Activated CD4-positive, alpha-beta T cell treated with anti-CD3 and anti-CD28 coated beads, Interleukin-2, Interleukin-6, amounts not matched to agents 100 ng/mL and 50 ng/mL, durations not matched to agents 16 hours and 8 hours (primary cell): ENCODE measurements at regions not wholly inside any gene's neighbourhood (a gene's known extent, or its start where the extent isn't known, plus 50 kb on each side); places are given as distances from the start of the nearest gene placed in this dataset.
"Not testable (repeated sequence)": the region's sequence is repeated elsewhere in the genome, so short reads cannot be mapped to it uniquely, and the experiment has no call there.

Experiments
- DNase-seq: peaks from one replicate; pipeline ENCODE4 v3.0.0-alpha.2; 2020

DNA sequence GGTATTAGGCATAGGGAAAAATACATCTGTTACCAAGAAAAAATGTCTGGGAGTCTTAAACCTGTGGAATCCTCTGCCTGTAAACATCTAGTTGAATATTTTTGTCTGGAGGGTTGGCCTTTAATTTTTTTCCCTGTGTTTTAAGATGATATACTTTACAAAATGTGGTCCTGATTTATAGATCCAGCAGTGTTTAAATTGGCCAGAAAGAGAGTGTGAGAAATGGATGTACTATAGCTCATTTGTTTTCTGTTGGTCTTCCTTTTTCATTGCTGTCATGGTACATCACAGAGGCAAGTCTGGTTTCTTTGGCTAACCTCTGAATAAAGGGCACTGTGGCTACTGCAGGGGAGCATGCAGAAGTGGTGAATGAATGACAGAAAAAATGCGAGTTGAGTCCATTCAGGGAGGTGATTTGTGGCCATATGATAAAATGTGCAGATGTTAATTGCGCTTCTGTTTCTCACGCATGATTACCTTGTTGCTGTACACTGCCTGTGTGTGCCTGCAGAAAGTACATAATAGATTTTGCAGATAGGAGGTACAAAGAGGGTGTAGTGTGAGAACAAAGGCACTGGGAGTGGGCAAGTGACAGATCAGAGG lies 150.0 kb downstream of the NFKBIZ start:
- DNase-seq: no peak

DNA sequence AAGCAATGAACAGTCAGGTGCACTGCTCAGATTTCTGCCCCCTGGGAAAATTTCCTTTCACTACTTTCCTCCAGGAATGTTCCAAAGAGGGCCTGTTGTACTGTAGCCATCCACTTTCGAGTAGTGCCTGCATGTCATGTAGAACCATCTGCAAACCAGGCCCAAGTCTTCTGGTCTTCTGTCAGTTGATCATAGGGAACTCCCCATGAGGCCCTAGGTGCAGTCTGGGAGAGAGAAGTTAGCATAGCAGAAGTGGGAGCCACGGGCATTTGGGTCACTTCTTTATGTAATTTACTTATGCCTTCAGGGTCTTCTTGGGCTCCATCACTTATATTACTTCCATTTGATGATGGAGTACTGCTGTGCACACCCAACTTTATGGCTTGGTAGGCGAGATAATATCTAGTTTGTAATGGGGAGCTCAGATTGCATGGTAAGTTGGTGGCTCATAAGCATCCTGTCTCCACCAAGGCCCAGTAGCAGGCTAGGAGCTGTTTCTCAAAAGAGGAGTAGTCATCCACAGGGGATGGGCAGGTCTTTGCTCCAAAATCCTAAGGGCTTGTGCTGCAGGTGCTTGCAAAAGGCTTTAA lies 151.4 kb downstream of the NFKBIZ start:
- DNase-seq: no peak

DNA sequence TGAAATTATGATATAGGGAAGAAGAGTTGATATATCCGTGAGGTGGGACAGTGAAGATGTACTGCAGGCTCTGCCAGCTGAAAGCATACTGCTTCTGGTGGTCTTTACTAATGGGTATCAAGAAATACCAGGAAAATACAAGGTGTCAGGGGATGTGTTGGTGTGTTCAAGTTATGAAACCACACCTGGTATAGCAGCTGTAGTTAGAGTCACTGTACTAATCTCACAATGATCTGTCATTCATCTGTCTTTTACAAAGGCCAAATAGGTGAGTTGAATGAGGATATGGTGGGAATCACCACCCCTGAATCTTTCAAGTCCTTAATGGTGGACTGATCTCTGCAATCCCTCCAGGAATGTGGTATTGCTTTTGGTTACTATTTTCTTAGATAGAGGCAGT lies 152.7 kb downstream of the NFKBIZ start:
- no peak for DNase-seq

DNA sequence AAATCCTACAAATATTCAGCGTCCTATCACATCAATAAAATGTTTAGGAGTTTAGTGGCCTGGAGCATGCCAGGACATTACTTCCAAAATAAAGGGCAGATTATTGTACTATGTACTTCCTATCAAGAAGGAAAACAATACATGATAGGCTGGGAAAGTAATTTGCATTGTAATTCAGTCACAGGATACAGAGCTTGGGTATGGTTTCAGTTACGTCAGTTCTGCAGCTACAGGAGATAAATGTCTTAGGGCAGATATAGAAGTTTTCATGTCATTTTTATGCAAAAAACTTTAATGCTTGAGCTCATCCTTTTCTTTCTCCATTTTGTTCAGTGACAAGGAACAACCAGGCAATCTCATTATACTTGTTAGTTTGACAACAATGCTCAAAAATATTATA lies 155.2 kb downstream of the NFKBIZ start:
- DNase-seq: no peak

DNA sequence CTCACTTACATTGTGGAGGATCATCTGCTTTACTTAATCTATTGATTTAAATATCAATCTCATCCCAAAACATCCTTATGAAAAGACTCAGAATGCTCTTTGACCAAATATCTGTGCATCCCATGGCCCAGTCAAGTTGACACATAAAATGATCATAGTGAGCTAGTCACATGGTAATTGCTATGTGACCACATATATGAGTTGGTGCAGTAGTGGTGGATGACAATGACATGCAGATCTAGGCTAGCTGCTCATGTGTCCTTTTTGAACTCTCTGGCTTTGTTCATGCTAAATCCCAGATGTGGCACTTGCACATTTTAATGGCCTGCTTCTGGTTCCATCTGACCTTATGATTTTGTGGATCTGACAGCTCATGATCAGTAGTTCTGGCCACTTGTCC lies 156.2 kb downstream of the NFKBIZ start:
- no peak for DNase-seq

DNA sequence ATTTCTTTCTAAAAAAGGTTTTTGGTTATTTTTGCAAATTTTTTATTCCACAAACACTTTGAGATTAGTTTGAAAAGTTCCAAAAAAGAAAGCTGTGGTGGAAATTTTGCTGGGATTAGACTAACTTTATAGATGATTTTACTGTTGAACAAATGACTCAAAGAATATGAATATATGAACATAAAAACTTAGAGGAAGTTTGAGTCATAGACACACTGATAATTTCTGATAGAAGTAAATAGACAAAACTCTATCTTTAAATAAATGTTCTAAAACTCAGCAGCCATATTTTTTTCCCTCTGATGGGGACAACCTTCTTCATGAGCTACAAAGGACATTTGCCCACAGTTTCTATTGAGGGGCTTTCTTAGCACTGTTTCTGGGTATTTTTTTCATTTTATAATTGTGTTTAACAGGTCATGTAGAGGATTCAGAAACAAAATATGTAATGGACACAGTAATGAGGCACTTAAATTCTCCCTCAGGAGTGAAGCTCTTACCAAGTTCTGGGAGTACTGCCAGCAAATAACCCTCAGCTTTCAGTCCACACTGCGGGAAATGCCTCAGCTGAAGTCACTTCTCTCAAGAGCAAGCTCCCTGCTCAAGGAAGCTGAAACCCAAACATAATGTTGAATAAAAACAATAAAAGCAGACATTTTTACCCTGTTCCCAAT lies 157.6 kb downstream of the NFKBIZ start:
- DNase-seq: no peak

DNA sequence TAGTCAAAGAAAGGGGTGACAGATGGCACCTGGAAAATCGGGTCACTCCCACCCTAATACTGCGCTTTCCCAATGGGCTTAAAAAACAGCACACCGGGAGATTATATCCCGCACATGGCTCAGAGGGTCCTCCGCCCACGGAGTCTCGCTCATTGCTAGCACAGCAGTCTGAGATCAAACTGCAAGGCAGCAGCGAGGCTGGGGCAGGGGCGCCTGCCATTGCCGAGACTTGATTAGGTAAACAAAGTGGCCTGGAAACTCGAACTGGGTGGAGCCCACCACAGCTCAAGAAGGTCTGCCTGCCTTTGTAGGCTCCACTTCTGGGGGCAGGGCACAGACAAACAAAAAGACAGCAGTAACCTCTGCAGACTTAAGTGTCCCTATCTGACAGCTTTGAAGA lies 159.1 kb downstream of the NFKBIZ start:
- not testable (repeated sequence) for DNase-seq

DNA sequence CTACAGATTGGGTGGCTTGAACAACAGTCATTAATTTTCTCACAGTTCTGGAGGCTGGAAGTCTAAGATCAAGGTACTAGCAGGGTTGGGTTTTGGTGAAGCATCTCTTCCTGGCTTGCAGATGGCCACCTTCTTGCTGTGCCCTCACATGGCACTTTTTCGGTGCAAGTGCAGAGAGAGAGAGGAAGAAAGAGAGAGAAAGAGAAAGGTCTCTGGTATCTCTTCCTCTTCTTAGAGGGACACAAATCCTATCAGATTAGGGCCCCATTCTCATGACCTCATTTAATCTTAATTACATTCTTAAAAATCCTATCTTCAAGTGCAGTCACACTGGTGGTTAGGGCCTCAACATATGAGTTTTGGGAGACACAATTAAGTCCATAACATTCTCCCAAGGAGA lies 167.1 kb downstream of the NFKBIZ start:
- no peak for DNase-seq

DNA sequence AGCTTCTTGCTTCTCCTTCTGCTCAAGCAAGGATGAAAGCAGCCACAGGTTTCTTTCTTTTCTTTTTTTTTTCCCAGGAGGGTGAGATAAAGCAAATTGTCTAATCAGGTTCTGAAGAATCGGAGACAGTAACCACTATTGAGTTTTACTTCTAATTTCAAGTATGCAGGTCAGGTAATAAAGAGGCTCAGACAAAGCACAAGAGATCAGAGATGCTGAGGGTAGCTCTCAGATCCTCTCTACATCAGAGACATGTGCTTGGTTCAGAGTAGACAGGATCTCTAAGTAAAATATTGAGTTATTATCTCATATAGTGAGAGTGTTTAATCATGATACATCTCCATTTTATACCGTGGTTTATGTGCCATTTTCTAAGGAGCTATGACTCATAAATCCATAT lies 168.5 kb downstream of the NFKBIZ start:
- no peak for DNase-seq

DNA sequence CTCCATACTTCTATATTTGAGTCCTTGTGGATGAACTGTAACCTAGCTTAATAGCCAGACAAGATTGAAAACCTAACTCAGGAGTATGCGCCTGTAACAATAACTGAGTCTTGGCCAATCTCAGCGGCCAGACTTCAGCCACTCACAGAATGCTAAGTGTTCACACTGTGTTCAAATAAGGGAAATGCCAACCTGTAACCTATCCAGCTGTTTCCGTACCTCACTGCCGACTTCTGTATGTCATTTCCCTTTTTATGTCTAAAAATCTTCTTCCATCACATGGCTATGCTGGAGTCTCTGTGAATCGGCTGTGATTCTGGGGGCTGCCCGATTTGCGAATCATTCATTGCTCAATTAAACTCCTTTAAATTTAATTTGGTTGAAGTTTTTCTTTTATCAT lies 169.2 kb downstream of the NFKBIZ start:
- no peak for DNase-seq

DNA sequence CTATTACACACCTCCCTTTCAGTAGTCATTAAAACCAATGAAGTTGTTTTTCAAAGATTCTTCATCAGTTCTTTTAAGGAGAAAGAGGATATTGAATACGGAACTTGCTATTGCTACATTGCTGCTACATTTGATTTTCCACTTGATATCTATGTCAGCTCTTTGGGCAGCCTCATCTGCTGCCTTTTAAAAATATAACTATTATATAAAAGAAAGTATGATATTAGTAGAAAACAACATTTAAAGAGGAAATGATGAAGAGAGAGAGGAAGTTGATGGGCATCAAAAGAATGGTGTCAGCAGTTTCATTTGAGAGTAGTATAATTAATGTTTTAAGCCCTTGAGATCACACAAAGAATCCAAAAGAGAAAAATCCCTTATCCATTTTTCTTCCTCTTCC lies 171.4 kb downstream of the NFKBIZ start:
- no peak for DNase-seq

DNA sequence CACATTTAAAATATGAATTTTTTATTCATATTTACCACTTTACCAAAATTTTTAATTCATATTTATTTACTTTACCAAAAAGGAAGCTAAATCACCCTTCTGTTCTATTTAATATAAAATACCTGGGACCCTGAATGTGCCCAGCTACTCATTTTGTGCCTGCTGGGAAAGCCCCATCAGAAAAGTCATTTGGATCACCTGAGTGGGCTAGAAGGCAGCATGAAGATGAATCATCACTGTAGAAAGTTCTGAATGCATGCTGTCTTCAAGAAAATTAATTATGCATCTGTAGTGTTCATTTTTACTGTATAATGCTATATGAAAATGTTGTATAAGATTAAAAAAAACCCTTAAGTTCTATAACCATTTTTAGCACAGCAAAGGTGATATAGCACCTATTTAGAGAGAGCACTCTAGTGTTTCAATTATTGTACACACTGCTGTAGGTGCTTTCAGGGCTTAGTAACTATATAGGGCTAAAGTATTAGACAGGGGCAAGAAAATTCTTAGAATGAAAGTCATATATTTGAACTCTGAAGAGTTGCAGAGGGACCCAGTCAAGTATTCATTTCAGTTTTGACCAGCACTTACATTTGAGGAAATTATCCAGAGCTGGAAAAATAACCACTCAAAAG lies 175.1 kb downstream of the NFKBIZ start:
- DNase-seq: peak; percentile 22

DNA sequence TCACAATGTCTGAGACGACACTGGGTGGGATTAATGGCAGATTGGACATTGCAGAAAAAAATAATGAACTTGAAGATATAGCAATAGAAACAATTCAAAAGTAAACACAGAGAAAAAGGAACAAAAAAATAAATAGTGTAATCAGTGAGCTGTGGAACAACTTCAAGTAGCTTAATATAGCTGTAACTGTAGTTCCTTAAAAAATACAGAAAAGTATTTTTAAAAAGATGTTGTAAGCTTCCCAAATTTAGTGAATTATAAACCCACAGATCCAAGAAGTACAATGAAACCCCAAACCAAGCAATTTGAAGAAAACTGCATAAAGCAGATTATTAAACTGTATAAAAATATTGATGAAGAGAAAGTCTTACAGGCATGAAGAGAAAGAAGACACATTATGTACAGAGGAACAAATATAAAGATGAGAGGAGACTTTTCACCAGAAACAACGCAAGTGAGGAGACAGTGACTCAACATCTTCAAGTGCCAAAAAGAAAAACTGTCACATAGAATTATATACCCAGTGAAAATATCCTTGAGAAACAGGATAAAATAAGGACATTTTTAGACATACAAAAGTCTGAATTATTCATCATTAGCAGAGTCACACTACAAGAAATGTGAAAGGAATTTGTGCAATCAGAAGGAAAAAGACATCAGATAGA lies 176.4 kb downstream of the NFKBIZ start:
- DNase-seq: no peak

DNA sequence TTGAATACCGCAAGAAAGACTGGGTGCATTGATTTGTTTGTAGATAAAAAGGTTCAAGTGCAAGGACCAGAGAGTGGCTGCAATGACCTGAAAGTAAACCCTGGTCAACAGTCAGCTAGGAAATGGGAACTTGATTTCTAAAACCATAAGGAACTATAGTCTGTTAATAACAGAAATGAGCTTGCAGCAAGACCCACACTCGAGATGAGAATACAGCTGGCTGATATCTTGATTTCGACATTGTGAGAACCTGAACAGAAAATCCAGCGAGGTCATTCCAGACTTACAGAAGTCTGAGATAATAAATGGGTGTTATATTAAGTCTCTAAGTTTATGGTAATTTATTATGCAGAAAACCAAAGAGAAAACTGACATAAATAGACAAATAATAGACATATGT lies 177.3 kb downstream of the NFKBIZ start:
- no peak for DNase-seq

DNA sequence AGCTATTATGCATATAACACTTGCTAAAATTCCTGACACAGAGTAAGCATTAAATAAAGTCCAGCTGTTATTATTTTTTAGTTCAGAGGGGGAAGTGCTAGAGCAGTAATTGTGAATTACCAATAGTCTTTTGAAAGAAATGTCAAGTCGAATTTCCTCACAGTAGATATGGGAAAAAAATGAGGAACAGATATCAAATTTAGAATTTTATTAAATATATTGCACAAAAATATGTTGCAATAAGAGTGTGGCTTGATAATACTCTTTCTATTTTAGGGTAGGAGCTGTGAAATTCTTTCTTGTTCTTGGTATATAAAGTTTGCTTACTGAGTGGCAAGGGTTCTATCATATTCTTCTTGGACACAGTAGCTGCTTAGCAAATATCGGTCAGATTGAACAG lies 181.3 kb downstream of the NFKBIZ start:
- no peak for DNase-seq

DNA sequence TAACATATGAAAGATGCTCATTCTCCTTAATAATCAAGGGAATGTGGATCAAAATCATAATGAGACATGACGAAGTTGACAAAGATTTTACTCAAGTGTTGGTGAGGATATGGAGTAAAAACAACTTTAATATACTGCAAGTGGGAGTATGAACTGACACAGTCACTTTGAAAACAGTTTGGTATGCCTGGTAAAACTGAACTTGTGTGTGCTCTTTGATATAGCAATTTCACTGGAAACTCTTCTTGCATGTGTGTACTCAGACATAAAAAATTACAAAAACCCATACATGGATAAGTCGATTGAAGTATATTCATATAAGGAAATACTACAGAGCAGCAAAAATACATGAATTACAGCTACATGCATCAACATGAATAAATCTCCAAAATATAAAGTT lies 182.5 kb downstream of the NFKBIZ start:
- no peak for DNase-seq

DNA sequence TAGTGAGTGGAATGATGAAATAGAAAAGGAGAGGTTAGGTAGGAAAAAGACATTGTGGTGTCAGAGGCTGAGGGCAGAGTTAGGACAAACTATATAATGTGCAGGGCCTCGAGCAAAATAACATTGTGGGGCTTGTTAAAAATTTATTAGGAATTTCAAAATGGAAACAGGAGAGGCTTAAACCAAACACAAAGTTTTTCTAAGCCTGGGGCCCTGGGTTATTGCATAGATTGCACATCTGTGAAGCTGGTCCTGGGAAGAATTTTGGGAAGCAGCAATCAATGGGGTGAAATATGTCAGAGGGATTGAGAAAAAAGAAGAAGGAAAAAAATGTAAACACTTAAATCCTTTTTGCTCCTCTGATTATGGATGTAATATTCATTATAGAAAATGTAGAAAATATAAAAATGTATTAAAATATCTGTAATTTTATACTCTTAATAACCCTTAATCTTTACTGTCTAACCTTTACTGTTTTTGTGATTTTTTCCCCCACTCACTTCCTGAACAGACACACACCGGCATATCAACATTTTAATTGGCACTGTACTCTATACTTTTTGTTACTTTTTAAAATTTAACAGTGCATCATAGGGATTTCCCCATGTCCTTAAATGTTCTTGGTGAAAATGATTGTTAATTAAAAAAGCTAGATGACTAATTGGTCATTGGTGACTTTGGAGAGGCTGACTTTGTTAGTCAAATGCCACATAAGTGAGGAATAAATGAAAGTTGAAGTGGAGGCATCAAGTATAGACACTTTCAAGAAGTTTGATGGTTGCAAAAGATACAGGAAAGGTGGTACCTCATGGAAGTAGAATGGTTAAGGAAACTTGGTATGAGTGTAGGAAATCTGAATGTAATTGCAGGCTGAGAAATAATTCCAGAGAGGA lies 183.4 kb downstream of the NFKBIZ start:
- no peak for DNase-seq

DNA sequence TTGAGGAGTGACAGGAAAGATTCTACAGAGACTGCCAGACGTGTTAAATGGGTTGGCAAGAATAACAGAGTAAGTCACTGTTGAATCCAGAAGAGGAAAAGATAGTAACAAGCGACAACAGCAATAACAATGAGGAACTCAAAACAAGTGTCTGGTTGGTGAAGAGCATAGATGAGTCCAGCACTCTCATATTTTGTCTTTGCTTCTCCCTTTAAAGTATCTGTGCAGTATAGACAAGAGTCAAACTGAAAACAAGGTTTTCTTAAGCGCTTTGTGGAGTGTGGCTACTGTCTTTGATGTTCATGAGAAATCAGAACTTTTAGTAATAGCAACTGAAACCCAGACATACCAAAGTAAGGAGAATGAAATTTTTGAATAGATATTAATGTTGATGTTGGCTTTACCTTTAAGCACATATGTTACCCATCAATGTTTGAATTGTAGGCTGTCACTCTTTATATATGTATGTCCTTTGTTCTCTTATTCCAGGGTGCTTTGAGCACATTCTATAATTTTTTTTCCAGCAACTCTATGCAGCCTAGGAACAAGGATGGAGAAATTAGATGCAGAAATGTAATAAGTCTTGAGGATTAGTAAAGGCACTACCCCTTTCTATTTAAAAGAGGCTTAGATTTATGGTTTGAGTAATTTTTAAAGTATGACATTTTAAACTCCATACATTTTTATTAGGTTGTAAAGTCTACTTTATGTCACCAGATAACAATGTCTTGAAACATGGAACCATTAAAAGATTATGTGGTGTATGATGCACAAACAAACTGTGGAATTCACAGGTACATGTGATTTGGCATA lies 185.5 kb downstream of the NFKBIZ start:
- peak; percentile 5 for DNase-seq

DNA sequence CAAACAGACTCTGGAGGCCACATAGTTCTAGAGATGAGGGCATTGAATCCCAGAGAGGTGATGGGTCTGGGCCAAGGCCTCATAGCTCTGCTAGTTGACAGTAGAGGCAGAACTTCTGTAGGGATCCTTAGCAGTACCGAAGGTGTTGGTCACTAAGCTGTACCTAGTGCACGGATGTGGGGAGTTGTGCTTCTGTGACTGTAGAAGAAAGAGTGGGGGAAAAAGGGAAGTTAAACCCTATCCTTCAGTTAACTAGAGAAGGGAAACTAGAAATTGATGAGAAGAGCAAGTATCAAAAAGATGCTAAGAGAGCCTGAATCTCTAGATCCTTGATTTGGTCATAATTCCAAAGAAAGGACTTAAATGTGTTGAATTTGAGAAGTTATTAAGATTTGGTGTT lies 186.7 kb downstream of the NFKBIZ start:
- no peak for DNase-seq

DNA sequence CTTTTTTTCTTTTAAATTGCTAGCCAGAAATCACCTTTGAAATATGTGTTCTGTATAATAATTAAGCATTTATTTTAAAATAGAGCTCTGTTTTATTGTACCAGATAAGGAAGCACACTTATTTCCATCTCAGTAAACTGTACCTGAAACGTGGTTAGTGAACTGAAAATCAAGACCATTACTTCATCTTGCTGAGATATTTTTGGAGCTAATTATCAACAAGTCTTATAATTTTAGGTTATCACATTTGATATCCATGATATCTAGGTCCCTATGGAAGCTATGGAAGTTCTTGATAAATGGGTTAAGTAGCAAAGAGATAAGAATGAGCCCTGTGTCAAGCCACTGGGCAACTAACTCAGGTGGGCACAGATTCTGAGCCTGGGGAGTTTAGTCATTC lies 187.2 kb downstream of the NFKBIZ start:
- no peak for DNase-seq

DNA sequence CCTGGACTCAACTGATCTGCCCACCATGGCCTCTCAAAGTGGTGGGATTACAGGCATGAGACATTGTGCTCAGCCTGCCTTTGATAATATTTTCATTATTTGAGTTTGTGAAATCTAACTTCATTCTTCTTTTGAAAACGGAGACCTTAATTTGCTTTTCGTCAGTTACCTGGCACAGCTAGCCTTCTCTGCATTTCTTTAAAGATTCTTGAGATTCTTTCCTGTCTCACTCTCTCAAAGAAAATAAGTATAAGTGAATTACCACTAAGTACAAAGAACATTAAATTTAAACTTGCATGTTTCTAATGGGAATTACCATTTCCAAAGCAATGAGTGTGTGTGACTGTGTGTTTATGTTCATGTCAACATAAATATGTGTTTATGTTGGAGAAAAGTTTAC lies 187.9 kb downstream of the NFKBIZ start:
- no peak for DNase-seq

DNA sequence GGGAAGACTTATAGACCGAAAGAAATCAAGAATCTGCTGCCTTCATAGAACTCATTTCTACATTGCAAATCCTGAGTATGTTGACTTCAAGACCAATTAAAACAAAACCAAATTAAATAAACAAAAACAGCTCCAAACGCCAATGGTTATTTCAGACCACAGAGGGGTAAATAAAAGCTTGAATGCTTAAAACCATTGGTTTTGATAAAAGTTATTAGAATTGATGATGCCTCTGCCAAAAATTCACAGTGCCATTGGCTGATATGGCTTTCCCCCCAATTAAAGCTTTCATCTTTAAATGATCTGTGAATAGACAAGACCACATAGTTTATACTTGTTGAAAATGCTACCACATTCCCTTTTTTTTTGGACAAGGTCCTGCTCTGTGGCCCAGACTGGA lies 188.5 kb downstream of the NFKBIZ start:
- DNase-seq: no peak
